Liver (tissue), 8 donors: ENCODE measurements at regions not wholly inside any gene's neighbourhood (a gene's known extent, or its start where the extent isn't known, plus 50 kb on each side); places are given as distances from the start of the nearest gene placed in this dataset.

ENCODE experiments used
- DNase-seq: peaks from one replicate; pipeline ENCODE4 v3.0.0-alpha.2; 2017; ENCODE audit warnings: low spot score
- H3K27ac ChIP-seq, 2 donors: one replicate each; pipeline ENCODE4 v1.7.0; 2013; ENCODE audit warnings: inconsistent platforms in 2 of 2, low read length in 2 of 2, control low read depth in 1 of 2, low read depth in 1 of 2, mild to moderate bottlenecking in 1 of 2
- H3K27me3 ChIP-seq, 4 donors: one replicate each; pipeline versions ENCODE4 v1.6.1 to v1.7.0; 2013; ENCODE audit warnings: low read length in 3 of 4, inconsistent platforms in 1 of 4, mild to moderate bottlenecking in 1 of 4, moderate library complexity in 1 of 4; ENCODE audit not compliant: control insufficient read depth in 4 of 4, insufficient read depth in 4 of 4
- H3K36me3 ChIP-seq, 4 donors: one replicate each; pipeline versions ENCODE4 v1.6.1 to v1.7.0; 2013; ENCODE audit warnings: low read length in 3 of 4, mild to moderate bottlenecking in 3 of 4, low read depth in 1 of 4, moderate library complexity in 1 of 4; ENCODE audit not compliant: control insufficient read depth in 4 of 4, insufficient read depth in 3 of 4
- H3K4me1 ChIP-seq, 4 donors: one replicate each; pipeline versions ENCODE4 v1.6.1 to v1.7.0; 2013; ENCODE audit warnings: low read length in 3 of 4, mild to moderate bottlenecking in 3 of 4, moderate library complexity in 1 of 4; ENCODE audit not compliant: control insufficient read depth in 4 of 4, insufficient read depth in 4 of 4
- H3K4me3 ChIP-seq, 3 donors: one replicate each; pipeline versions ENCODE4 v1.6.1 to v1.7.0; 2013; ENCODE audit warnings: low read length in 3 of 3, control low read depth in 1 of 3, low read depth in 1 of 3, mild to moderate bottlenecking in 1 of 3
- H3K9ac ChIP-seq, 2 donors: one replicate each; pipeline ENCODE4 v1.7.0; 2013; ENCODE audit warnings: low read length in 2 of 2, mild to moderate bottlenecking in 2 of 2, moderate library complexity in 2 of 2, control low read depth in 1 of 2, low read depth in 1 of 2
- H3K9me3 ChIP-seq, 4 donors: one replicate each; pipeline versions ENCODE4 v1.6.1 to v1.7.0; 2013; ENCODE audit warnings: low read length in 3 of 4; ENCODE audit not compliant: control insufficient read depth in 4 of 4
- ATF3 ChIP-seq: IDR thresholded peaks from 2 replicates; pipeline ENCODE4 v1.6.1; 2016; ENCODE audit warnings: antibody characterized with exemption
- CTCF ChIP-seq: fragments of 150-350 bp; IDR thresholded peaks from 2 replicates; pipeline ENCODE4 v1.5.1; 2017; ENCODE audit warnings: improper control_type of control experiment, low read depth, low read length; ENCODE audit not compliant: missing input control
- EGR1 ChIP-seq, 2 donors: IDR thresholded peaks; 2 replicates each; pipeline ENCODE4 v1.6.1; 2016 to 2018; ENCODE audit warnings: antibody characterized with exemption in 2 of 2, low read depth in 2 of 2
- FOXA1 ChIP-seq: IDR thresholded peaks from 2 replicates; pipeline ENCODE4 v1.6.1; 2016; ENCODE audit warnings: antibody characterized with exemption
- FOXA2 ChIP-seq: IDR thresholded peaks from 2 replicates; pipeline ENCODE4 v1.6.1; 2016; ENCODE audit warnings: antibody characterized with exemption
- GABPA ChIP-seq, 2 donors: IDR thresholded peaks in 1 of 2; conservative IDR thresholded peaks in 1 of 2; 2 replicates each; pipeline ENCODE4 v1.6.1; 2016; ENCODE audit warnings: antibody characterized with exemption in 2 of 2, mild to moderate bottlenecking in 1 of 2, moderate library complexity in 1 of 2
- HNF4A ChIP-seq, 2 donors: conservative IDR thresholded peaks; 2 replicates each; pipeline ENCODE4 v1.6.1; 2016; ENCODE audit warnings: antibody characterized with exemption in 2 of 2, mild to moderate bottlenecking in 2 of 2
- HNF4G ChIP-seq: IDR thresholded peaks from 2 replicates; pipeline ENCODE4 v1.6.1; 2016; ENCODE audit warnings: antibody characterized with exemption
- JUND ChIP-seq, 2 donors: IDR thresholded peaks; 2 replicates each; pipeline ENCODE4 v1.6.1; 2016; ENCODE audit warnings: antibody characterized with exemption in 2 of 2
- NR2F2 ChIP-seq: IDR thresholded peaks from 2 replicates; pipeline ENCODE4 v1.6.1; 2016; ENCODE audit warnings: antibody characterized with exemption
- RAD21 ChIP-seq, 2 donors: IDR thresholded peaks; 2 replicates each; pipeline ENCODE4 v1.6.1; 2016; ENCODE audit warnings: antibody characterized with exemption in 2 of 2, mild to moderate bottlenecking in 2 of 2
- RXRA ChIP-seq, 2 donors: IDR thresholded peaks; 2 replicates each; pipeline ENCODE4 v1.6.1; 2017 to 2018; ENCODE audit warnings: antibody characterized with exemption in 2 of 2, mild to moderate bottlenecking in 1 of 2
- SP1 ChIP-seq: IDR thresholded peaks from 2 replicates; pipeline ENCODE4 v1.6.1; 2018; ENCODE audit warnings: antibody characterized with exemption, mild to moderate bottlenecking
- TAF1 ChIP-seq: conservative IDR thresholded peaks from 2 replicates; pipeline ENCODE4 v1.6.1; 2016; ENCODE audit warnings: antibody characterized with exemption, mild to moderate bottlenecking
- YY1 ChIP-seq: IDR thresholded peaks from 2 replicates; pipeline ENCODE4 v1.6.1; 2016; ENCODE audit warnings: antibody characterized with exemption, mild to moderate bottlenecking
- WGBS: extraction: QIAGEN DNeasy Blood & Tissue Kit; methylation state at CpG from one replicate; pipeline ENCODE4 v1.1.7; 2013; 5-methylcytosine and 5-hydroxymethylcytosine counted together
- TF ChIP-seq, protein P1 (sequence below): IDR thresholded peaks from 2 replicates; pipeline ENCODE4 v1.6.1; 2016; ENCODE audit warnings: antibody characterized with exemption, mild to moderate bottlenecking
- TF ChIP-seq, protein P2 (sequence below): IDR thresholded peaks from 2 replicates; pipeline ENCODE4 v1.6.1; 2016; ENCODE audit warnings: antibody characterized with exemption
- TF ChIP-seq, protein P3 (sequence below): IDR thresholded peaks from 2 replicates; pipeline ENCODE4 v1.6.1; 2016; ENCODE audit warnings: antibody characterized with exemption
- donor health status: healthy.
- donor health status: healthy.
- donor health status: healthy.
- donor health status: healthy.
- donor health status: healthy.

- DNase-seq = no peak
- WGBS = 88% methylated on average over 10 of the region's 10 CpGs
- Histone ChIP-seq H3K9ac (no peak overlapping the region), H3K9me3 (no peaks in the 10 kb centered on the region), H3K36me3 (no peaks in the 10 kb centered on the region), H3K27ac (no peak overlapping the region), H3K27me3 (peaks cover 0 to 3% (median 0%) of the 10 kb centered on the region in 4 donors), H3K4me1 (no peaks in the 10 kb centered on the region), H3K4me3 (no peak overlapping the region)
- TF ChIP-seq TAF1 (no peak), CTCF (no peak), SP1 (no peak), FOXA2 (no peak), ATF3 (no peak), JUND (IDR thresholded peaks at IDR 0.05) (no peak), RAD21 (IDR thresholded peaks at IDR 0.05) (no peak), YY1 (no peak), FOXA1 (no peak), GABPA (IDR thresholded peaks at IDR 0.05 in 1 of 2, conservative IDR thresholded peaks at IDR 0.05 in 1 of 2) (no peak), EGR1 (IDR thresholded peaks at IDR 0.05; ENCODE audit: low read depth in 2 of 2) (no peak), NR2F2 (no peak), HNF4G (no peak), HNF4A (conservative IDR thresholded peaks at IDR 0.05) (no peak), RXRA (IDR thresholded peaks at IDR 0.05) (no peak)
- TF ChIP-seq, protein P1, sequence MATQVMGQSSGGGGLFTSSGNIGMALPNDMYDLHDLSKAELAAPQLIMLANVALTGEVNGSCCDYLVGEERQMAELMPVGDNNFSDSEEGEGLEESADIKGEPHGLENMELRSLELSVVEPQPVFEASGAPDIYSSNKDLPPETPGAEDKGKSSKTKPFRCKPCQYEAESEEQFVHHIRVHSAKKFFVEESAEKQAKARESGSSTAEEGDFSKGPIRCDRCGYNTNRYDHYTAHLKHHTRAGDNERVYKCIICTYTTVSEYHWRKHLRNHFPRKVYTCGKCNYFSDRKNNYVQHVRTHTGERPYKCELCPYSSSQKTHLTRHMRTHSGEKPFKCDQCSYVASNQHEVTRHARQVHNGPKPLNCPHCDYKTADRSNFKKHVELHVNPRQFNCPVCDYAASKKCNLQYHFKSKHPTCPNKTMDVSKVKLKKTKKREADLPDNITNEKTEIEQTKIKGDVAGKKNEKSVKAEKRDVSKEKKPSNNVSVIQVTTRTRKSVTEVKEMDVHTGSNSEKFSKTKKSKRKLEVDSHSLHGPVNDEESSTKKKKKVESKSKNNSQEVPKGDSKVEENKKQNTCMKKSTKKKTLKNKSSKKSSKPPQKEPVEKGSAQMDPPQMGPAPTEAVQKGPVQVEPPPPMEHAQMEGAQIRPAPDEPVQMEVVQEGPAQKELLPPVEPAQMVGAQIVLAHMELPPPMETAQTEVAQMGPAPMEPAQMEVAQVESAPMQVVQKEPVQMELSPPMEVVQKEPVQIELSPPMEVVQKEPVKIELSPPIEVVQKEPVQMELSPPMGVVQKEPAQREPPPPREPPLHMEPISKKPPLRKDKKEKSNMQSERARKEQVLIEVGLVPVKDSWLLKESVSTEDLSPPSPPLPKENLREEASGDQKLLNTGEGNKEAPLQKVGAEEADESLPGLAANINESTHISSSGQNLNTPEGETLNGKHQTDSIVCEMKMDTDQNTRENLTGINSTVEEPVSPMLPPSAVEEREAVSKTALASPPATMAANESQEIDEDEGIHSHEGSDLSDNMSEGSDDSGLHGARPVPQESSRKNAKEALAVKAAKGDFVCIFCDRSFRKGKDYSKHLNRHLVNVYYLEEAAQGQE = no peak
- TF ChIP-seq, protein P2, sequence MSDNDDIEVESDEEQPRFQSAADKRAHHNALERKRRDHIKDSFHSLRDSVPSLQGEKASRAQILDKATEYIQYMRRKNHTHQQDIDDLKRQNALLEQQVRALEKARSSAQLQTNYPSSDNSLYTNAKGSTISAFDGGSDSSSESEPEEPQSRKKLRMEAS = no peak
- TF ChIP-seq, protein P3, sequence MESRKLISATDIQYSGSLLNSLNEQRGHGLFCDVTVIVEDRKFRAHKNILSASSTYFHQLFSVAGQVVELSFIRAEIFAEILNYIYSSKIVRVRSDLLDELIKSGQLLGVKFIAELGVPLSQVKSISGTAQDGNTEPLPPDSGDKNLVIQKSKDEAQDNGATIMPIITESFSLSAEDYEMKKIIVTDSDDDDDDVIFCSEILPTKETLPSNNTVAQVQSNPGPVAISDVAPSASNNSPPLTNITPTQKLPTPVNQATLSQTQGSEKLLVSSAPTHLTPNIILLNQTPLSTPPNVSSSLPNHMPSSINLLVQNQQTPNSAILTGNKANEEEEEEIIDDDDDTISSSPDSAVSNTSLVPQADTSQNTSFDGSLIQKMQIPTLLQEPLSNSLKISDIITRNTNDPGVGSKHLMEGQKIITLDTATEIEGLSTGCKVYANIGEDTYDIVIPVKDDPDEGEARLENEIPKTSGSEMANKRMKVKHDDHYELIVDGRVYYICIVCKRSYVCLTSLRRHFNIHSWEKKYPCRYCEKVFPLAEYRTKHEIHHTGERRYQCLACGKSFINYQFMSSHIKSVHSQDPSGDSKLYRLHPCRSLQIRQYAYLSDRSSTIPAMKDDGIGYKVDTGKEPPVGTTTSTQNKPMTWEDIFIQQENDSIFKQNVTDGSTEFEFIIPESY = no peak
These were observed 274.5 kb upstream of the ELAC2 start for GRCh38 chr17:13292291-13292690.
